ENCODE measurements at regions not wholly inside any gene's neighbourhood (a gene's known extent, or its start where the extent isn't known, plus 50 kb on each side); places are given as distances from the start of the nearest gene placed in this dataset.

DNA sequence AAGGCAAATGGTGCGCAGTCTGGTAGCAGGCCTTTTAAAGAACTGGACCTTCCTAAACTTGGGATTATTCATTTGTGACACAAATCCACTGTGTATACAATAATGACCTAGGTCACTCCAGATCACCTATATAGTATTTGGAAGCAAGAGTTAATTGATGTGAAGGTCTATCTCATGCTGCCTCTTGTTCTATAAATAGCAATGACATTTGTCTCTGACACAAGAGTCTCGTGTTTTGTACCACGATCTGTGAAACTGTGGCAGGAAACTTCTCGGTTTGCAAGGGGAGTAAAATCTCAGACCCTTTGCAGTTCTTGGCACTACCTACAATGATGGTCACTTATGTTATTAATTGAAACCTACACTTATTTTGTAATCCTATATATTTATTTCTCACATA, 1408.4 kb downstream of the PCDH7 start:
- DNase-seq (ENCODE audit: low spot score) (no peak), FAIRE-seq (no peak)

DNA sequence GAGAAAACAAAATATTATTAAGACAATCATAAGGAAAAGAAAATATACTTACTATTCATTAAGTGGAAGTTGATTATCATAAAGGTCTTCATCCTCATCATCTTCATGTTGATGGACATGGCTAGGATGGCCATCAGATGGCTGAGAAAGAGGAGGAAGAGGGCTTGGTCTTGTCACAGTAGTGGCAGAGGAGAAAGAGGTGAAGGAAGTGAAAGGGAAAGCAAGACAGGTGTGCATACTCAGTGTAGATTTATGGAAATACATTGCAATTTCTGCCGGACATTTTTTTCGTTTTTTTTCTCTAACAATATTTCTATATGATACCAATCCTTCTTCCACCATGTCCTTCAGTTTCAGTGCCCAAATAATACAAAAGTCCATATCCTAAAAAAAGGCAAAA, 1409.8 kb downstream of the PCDH7 start:
- FAIRE-seq (no peak), DNase-seq (ENCODE audit: low spot score) (no peak)

DNA sequence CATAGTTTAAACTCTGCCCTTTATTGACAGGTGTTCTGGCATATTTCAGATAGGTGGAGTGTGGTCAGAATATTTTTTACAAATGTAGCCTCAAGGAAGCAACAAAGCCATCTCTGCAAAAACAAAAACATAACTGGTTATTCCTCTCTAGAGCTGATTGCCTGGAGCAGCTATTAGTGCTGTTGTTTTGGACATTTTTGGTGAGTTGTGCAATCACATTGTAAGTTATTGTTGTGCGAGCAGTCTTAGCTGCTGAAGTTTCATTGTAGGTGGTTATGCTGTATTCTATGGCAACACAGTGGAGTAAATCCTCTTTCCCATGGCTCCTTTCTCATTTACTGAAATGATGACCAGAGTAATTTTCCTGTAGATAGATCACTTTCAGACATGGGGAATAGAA, 1413.0 kb downstream of the PCDH7 start:
- DNase-seq (ENCODE audit: low spot score), result no peak
- no peak for FAIRE-seq

DNA sequence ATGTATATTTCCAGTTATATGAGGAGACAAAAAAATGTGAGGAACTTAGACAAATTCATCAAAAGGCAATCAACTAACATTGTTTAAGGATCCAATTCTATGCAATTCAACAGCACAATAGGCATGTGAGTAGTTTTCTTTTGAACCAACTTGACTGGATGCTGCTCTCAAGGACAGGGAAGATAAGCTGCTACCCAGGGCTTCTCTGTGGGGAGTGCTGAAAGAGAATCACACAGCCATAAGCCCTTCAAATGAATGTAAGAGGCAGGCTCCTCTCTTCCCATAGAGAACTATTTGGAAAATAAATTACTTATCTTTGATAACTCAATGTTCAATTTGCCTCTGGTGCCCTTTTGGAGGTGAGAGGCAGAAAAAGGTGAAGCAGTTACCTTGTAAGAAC, 1413.6 kb downstream of the PCDH7 start:
- DNase-seq (ENCODE audit: low spot score) (no peak), FAIRE-seq (no peak)

GRCh38 chr4:32135642-32136041, 1415.5 kb downstream of the PCDH7 start:
- FAIRE-seq (no peak), DNase-seq (ENCODE audit: low spot score) (no peak)

GRCh38 chr4:32136081-32136787, 1416.1 kb downstream of the PCDH7 start:
- DNase-seq (ENCODE audit: low spot score) (no peak), FAIRE-seq (no peak)

- FAIRE-seq, result peak; percentile 88
- DNase-seq (ENCODE audit: low spot score), result peak; percentile 85
Measured at GRCh38 chr4:32140636-32141035, 1420.5 kb downstream of the PCDH7 start.

GRCh38 chr4:32142075-32142474, 1421.9 kb downstream of the PCDH7 start:
- FAIRE-seq (no peak), DNase-seq (ENCODE audit: low spot score) (no peak)

DNA sequence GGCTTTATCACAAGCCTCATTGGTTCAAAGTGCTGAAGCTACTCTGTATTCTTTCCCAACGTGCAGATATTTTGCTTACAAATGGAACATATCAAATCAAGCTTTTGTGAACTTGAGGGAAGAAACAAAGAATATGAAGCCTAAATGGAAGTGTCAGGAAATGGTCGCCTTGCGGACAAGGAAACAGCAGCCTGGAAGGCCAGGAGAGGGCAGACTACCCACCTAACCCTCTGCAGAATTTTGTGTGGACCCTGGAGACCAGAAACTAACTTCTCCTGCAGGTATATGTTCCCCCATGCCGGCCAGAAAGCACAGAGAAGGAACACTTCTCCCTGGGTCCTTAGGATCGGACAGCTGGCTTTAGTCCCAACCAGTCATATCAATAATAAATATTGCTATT, 1425.8 kb downstream of the PCDH7 start:
- DNase-seq (ENCODE audit: low spot score) (no peak), FAIRE-seq (no peak)

DNA sequence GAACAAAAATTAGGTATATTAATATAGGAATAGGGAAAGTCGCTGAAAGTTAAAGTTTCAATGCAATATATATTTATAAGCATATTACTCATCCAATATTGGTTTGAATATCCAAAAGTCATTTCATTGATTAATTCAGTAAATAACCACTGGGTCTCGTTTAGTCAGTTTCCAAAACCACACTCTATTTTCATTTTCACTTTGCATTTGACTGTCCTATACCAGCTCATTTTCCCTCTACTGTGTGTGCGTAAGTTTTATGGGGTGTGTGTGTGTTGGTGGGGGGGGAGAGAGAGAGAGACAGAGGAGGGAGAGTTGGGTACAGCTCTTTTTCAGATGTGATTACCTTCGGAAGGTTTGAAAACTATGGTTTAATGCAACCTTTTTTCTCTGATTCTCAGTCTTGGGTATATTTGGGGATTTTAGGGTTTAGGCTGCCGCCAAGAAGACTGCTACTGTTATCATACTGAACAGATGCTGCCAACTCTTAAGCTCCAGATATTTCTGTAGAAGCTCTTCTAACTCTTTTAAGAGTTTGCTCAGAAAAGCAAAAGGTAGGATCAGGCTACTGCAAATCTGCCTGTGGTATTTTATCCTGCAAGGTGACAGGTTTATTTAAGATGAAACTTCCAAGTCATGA, 1427.4 kb downstream of the PCDH7 start:
- FAIRE-seq, result no peak
- no peak for DNase-seq (ENCODE audit: low spot score)

- DNase-seq (ENCODE audit: low spot score) (no peak), FAIRE-seq (no peak)
Measured at GRCh38 chr4:32148111-32148666, 1428.0 kb downstream of the PCDH7 start.

GRCh38 chr4:32158961-32159360, 1438.8 kb downstream of the PCDH7 start:
- FAIRE-seq (no peak), DNase-seq (ENCODE audit: low spot score) (no peak)

DNA sequence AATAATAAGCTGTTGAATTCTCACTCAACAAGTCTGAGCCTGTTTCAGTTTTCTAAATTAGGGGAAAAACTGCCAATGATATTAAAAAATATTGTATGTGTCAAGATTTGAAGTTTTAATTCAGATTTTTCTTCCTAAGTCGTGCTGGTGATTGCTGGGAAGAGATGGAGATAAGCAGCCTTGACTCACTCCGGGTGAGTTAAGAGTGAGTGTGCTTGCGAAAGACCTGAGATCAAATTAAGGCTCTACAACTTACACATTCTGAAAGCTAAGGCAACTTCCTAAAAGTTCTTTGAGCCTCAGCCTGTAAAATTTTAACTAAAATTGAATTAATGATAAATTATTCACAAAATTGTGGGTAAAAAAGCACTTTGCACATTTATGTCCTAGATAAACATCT, 1441.2 kb downstream of the PCDH7 start:
- DNase-seq (ENCODE audit: low spot score), result peak; percentile 30
- FAIRE-seq, result peak; percentile 86

DNA sequence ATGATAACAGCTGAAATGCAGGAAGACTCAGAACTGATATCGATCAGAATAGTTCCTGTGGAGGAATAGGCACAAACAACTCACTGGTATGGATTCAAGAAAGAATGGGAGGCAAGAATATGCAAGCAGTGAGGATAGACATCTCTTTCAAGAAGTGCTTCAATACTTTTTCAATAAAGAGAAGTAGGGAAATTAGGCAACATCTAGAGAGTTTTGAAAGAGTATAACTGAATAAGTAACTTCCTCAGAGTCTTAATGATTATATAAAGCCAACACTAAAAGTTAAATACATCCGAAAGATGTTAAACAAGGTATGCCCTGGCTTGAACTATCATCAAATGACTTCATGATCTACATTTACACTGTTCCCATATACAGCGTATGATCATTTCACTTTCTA, 1443.0 kb downstream of the PCDH7 start:
- FAIRE-seq (no peak), DNase-seq (ENCODE audit: low spot score) (no peak)

GRCh38 chr4:32169841-32170240, 1449.7 kb downstream of the PCDH7 start:
- DNase-seq (ENCODE audit: low spot score), result no peak

GRCh38 chr4:32172086-32172485, 1451.9 kb downstream of the PCDH7 start:
- FAIRE-seq, result no peak
- DNase-seq (ENCODE audit: low spot score), result no peak

More at GRCh38 chr4:32169841-32170240, 1449.7 kb downstream of the PCDH7 start:
- FAIRE-seq, result no peak

- DNase-seq (ENCODE audit: low spot score) (peak; percentile 52), FAIRE-seq (no peak)
Measured at GRCh38 chr4:32172761-32173160, 1452.6 kb downstream of the PCDH7 start.

DNA sequence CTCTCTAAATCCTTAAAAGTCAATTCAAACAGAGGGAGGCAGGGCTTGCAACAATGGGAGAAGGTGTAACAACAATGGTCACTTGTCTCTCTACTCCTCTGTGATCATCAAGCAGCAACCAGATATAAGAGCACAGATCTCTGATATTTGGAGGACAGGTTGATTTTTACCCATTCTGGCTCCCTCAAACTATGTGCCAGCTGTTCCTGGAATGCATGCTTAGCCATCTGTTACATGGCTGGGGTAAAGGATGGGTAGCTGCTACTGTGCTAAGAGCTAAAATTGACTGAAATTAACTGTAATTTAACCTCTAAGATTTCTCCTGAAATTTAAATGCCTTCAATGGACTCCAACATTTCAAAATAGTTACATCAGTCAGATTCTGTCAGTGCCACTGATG, 1459.9 kb downstream of the PCDH7 start:
- no peak for DNase-seq (ENCODE audit: low spot score)
- no peak for FAIRE-seq

- DNase-seq (ENCODE audit: low spot score) (no peak), FAIRE-seq (no peak)
Measured at GRCh38 chr4:32184186-32184585, 1464.0 kb downstream of the PCDH7 start.

DNA sequence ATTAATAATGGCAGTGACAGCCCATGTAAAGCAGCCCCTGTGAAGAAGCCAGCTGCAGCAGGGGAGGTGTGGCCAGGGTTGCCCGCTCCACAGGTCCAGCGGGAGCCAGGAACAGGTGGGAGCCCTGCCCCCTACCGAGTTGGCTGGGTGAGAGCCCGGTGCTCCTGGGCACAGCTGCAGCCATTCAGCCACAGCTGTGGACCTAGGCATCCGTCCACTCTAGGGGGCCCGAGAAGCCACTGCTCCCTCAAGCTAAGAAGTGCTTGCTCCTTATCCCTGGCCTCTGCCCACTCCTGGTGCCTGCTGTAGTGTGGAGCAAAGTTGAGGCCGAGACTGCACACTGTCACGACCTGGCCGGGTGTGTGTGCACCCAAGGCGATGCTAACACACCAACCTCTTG, 1469.0 kb downstream of the PCDH7 start:
- DNase-seq (ENCODE audit: low spot score), result no peak
- no peak for FAIRE-seq

DNA sequence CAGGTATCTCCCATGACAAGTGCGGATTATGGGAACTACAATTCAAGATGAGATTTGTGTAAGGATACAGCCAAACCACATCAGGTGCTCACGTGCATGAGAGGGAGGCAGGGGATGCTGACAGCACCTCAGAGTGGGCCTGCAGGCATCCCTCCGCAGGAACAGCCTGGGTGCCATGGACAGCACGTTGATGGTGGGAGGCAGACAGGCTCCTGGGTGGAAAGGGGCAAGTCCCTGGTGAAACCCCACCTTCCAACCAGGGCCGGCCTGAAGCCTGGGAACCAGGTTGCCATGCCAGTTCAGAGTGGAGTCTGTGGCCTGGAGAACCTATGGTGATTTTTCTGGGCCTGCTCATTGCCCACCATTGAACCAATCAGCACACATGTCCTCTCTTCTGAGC, 1469.6 kb downstream of the PCDH7 start:
- DNase-seq (ENCODE audit: low spot score) (no peak), FAIRE-seq (no peak)

DNA sequence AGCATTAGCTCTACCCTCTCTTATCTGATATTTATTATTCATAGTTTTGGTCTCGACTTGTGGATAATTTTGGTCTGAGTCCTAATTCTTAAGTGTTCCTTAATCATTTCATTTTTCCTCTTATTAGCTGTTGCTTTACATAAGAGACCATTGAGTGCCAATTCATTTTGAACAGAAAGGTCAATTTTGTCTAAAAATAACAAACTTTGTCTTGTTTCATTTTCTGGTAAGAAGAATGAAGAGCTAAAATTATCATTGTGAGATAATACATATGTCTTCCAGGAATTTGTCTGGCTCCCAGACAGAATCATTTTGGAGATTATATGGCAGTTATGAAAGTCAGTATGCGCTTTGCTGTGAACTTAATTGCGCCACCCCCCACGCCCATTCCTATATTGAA, 1471.8 kb downstream of the PCDH7 start:
- FAIRE-seq, result no peak

GRCh38 chr4:32192363-32192762, 1472.2 kb downstream of the PCDH7 start:
- no peak for FAIRE-seq
- DNase-seq (ENCODE audit: low spot score), result no peak

More for the DNA sequence above, 1471.8 kb downstream of the PCDH7 start:
- no peak for DNase-seq (ENCODE audit: low spot score)
